ENCODE measurements at regions not wholly inside any gene's neighbourhood (a gene's known extent, or its start where the extent isn't known, plus 50 kb on each side); places are given as distances from the start of the nearest gene placed in this dataset.

DNA sequence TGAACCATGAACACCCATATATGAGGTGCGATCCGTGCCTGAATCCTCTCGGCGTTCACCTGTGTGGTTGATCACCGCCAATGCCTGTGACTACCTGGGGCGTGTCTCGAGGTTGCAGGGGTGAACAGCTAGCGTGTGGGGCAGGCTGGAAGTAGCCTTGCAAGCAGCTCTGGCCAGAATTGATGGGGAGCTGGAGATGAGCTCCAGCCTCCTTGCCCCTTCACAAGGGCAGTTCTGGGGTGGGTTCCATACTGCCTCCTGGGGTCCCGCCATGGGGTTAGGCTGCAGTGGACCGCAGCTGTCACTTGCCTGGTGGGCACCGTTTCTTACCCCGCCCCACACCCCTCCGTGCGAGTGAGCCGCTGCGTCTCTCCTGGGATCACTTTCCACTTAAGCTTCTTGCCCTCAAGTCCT, 154.5 kb upstream of the SOX1 start:
- TF ChIP-seq, protein P1, sequence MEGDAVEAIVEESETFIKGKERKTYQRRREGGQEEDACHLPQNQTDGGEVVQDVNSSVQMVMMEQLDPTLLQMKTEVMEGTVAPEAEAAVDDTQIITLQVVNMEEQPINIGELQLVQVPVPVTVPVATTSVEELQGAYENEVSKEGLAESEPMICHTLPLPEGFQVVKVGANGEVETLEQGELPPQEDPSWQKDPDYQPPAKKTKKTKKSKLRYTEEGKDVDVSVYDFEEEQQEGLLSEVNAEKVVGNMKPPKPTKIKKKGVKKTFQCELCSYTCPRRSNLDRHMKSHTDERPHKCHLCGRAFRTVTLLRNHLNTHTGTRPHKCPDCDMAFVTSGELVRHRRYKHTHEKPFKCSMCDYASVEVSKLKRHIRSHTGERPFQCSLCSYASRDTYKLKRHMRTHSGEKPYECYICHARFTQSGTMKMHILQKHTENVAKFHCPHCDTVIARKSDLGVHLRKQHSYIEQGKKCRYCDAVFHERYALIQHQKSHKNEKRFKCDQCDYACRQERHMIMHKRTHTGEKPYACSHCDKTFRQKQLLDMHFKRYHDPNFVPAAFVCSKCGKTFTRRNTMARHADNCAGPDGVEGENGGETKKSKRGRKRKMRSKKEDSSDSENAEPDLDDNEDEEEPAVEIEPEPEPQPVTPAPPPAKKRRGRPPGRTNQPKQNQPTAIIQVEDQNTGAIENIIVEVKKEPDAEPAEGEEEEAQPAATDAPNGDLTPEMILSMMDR (IDR thresholded peaks at IDR 0.05; ENCODE audit: low read depth, low read length, missing input control), result no peak
- TF ChIP-seq TAF1 (conservative IDR thresholded peaks at IDR 0.05) (no peak), FOXA2 (IDR thresholded peaks at IDR 0.05) (no peak), RAD21 (IDR thresholded peaks at IDR 0.05) (no peak), JUND (IDR thresholded peaks at IDR 0.05) (no peak), HNF4A (conservative IDR thresholded peaks at IDR 0.05) (no peak), YY1 (IDR thresholded peaks at IDR 0.05) (no peak)
- TF ChIP-seq, protein P2, sequence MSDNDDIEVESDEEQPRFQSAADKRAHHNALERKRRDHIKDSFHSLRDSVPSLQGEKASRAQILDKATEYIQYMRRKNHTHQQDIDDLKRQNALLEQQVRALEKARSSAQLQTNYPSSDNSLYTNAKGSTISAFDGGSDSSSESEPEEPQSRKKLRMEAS (IDR thresholded peaks at IDR 0.05), result no peak

Measured in liver (tissue), 3 donors.